ENCODE measurements at regions not wholly inside any gene's neighbourhood (a gene's known extent, or its start where the extent isn't known, plus 50 kb on each side); places are given as distances from the start of the nearest gene placed in this dataset.

- TF ChIP-seq EGR1 (IDR thresholded peaks at IDR 0.05) = no peak
- TF ChIP-seq REST (IDR thresholded peaks at IDR 0.05; ENCODE audit: low read depth) = no peak
- TF ChIP-seq TAF1 (IDR thresholded peaks at IDR 0.05; ENCODE audit: low read depth) = no peak
- no peak for TF ChIP-seq ZBTB7A (IDR thresholded peaks at IDR 0.05; ENCODE audit: low read depth)
- no peak for TF ChIP-seq YY1 (IDR thresholded peaks at IDR 0.05; ENCODE audit: low read depth)
Observed at GRCh38 chr14:78010688-78011087, 159.5 kb upstream of the NRXN3 start.

Measured in Ishikawa (cell line).